K562 (cell line): ENCODE measurements at regions not wholly inside any gene's neighbourhood (a gene's known extent, or its start where the extent isn't known, plus 50 kb on each side); places are given as distances from the start of the nearest gene placed in this dataset.
"Not testable (repeated sequence)": the region's sequence is repeated elsewhere in the genome, so short reads cannot be mapped to it uniquely, and the experiment has no call there.

Source experiments
- CBX3 ChIP-seq, 2 experiments: IDR thresholded peaks; 1 replicate in 1 of 2; 2 replicates in 1 of 2; pipeline ENCODE4 v1.6.1; 2012; ENCODE audit warnings: inconsistent platforms in 2 of 2, low read length in 2 of 2, borderline replicate concordance in 1 of 2, control low read depth in 1 of 2
- CREM ChIP-seq: IDR thresholded peaks from 2 replicates; pipeline ENCODE4 v1.6.1; 2014; ENCODE audit warnings: antibody characterized with exemption, low read depth
- EZH2 ChIP-seq: IDR thresholded peaks from 2 replicates; pipeline ENCODE4 v1.6.1; 2012; ENCODE audit warnings: low read depth, mild to moderate bottlenecking, inconsistent platforms, low read length, borderline replicate concordance
- NFYB ChIP-seq: IDR thresholded peaks from 2 replicates; pipeline ENCODE4 v1.6.1; 2011; ENCODE audit warnings: mild to moderate bottlenecking, moderate library complexity; ENCODE audit not compliant: insufficient read length; ENCODE audit errors: extremely low read depth
- POLR2A ChIP-seq: fragments of 450-650 bp; conservative IDR thresholded peaks from 2 replicates; pipeline ENCODE4 v1.6.1; 2016
- RAD51 ChIP-seq: fragments of 450-650 bp; IDR thresholded peaks from 2 replicates; pipeline ENCODE4 v1.7.1; 2016; ENCODE audit warnings: low read depth, mild to moderate bottlenecking, borderline replicate concordance
- SP1 ChIP-seq: sonication (generic); formaldehyde crosslinking; IDR thresholded peaks from 2 replicates; pipeline ENCODE4 v1.8.1; 2022; ENCODE audit warnings: mild to moderate bottlenecking, missing genetic modification reagents
- SUPT5H ChIP-seq: fragments of 450-650 bp; IDR thresholded peaks from 2 replicates; pipeline ENCODE4 v1.6.1; 2016
- YY1 ChIP-seq, 3 experiments: IDR thresholded peaks; 2 replicates each; pipeline ENCODE4 v1.6.1; 2011; ENCODE audit warnings: low read length in 2 of 3, mild to moderate bottlenecking in 2 of 3, moderate library complexity in 2 of 3, borderline replicate concordance in 1 of 3, control low read depth in 1 of 3, low read depth in 1 of 3; ENCODE audit not compliant: insufficient read depth in 3 of 3, insufficient replicate concordance in 2 of 3, control insufficient read depth in 1 of 3, insufficient read length in 1 of 3; ENCODE audit errors: extremely low read depth in 1 of 3
- TF ChIP-seq, protein P1 (sequence below): IDR thresholded peaks from 3 replicates; pipeline ENCODE4 v1.6.1; 2011; ENCODE audit warnings: borderline replicate concordance, mild to moderate bottlenecking; ENCODE audit not compliant: insufficient read length, insufficient read depth
- TF ChIP-seq, protein P2 (sequence below), 3 experiments: IDR thresholded peaks in 2 of 3; conservative IDR thresholded peaks in 1 of 3; 2 replicates each; pipeline ENCODE4 v1.5.1; 2011 to 2012; ENCODE audit warnings: low read length in 3 of 3, mild to moderate bottlenecking in 3 of 3, control low read depth in 2 of 3, improper control_type of control experiment in 1 of 3, inconsistent platforms in 1 of 3, low read depth in 1 of 3, mixed read lengths in 1 of 3, moderate library complexity in 1 of 3; ENCODE audit not compliant: insufficient read depth in 2 of 3

DNA sequence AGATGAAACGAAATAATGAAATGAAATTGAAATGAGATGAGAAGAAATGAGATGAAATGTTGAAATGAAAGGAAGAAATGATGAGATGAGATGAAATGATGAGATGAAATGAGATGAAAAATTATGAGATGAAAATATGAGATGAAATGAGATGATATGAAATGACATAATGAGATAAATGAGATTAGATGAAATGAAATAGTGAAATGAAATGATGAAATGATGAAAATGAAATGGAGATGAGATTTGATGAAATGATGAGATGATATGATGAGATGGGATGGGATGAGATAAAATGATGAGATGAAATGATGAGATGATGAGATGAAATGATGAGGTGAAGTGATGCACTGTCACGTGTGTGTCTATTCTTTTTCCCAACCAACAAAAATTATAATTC, 224.5 kb downstream of the GOLGA6L6 start:
- not testable (repeated sequence) for TF ChIP-seq SUPT5H; SP1 (CRISPR knock-in tag); YY1 (IDR thresholded peaks at IDR 0.05; ENCODE audit: borderline replicate concordance in 1 of 3, control insufficient read depth in 1 of 3, extremely low read depth in 1 of 3, insufficient read depth in 3 of 3, insufficient read length in 1 of 3, insufficient replicate concordance in 2 of 3, low read depth in 1 of 3, low read length in 2 of 3); RAD51; POLR2A; CBX3 (IDR thresholded peaks at IDR 0.05; ENCODE audit: borderline replicate concordance in 1 of 2, low read length in 2 of 2); CREM; EZH2; NFYB
- TF ChIP-seq, protein P1, sequence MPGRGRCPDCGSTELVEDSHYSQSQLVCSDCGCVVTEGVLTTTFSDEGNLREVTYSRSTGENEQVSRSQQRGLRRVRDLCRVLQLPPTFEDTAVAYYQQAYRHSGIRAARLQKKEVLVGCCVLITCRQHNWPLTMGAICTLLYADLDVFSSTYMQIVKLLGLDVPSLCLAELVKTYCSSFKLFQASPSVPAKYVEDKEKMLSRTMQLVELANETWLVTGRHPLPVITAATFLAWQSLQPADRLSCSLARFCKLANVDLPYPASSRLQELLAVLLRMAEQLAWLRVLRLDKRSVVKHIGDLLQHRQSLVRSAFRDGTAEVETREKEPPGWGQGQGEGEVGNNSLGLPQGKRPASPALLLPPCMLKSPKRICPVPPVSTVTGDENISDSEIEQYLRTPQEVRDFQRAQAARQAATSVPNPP, result not testable (repeated sequence)
- TF ChIP-seq, protein P2, sequence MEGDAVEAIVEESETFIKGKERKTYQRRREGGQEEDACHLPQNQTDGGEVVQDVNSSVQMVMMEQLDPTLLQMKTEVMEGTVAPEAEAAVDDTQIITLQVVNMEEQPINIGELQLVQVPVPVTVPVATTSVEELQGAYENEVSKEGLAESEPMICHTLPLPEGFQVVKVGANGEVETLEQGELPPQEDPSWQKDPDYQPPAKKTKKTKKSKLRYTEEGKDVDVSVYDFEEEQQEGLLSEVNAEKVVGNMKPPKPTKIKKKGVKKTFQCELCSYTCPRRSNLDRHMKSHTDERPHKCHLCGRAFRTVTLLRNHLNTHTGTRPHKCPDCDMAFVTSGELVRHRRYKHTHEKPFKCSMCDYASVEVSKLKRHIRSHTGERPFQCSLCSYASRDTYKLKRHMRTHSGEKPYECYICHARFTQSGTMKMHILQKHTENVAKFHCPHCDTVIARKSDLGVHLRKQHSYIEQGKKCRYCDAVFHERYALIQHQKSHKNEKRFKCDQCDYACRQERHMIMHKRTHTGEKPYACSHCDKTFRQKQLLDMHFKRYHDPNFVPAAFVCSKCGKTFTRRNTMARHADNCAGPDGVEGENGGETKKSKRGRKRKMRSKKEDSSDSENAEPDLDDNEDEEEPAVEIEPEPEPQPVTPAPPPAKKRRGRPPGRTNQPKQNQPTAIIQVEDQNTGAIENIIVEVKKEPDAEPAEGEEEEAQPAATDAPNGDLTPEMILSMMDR (IDR thresholded peaks at IDR 0.05 in 2 of 3, conservative IDR thresholded peaks at IDR 0.05 in 1 of 3; ENCODE audit: insufficient read depth in 2 of 3, low read depth in 1 of 3, low read length in 3 of 3), result not testable (repeated sequence)
